PC-3 (cell line): ENCODE measurements at regions not wholly inside any gene's neighbourhood (a gene's known extent, or its start where the extent isn't known, plus 50 kb on each side); places are given as distances from the start of the nearest gene placed in this dataset.

Experiments
- ATAC-seq: fragments of 200-7000 bp; cut with Tn5 transposase; 2 replicates; pipeline ENCODE4 v1.9.1; 2020; ENCODE audit warnings: mild to moderate bottlenecking, moderate library complexity
- BruUV-seq: library from RNA; stranded (reverse); fragments of 400-500 nt; replicated peaks from 2 replicates; lab custom pipeline; 2021; lab: Mats Ljungman, UMichigan
- CTCF ChIA-PET: fragments of 300-600 bp; sonication (Branson Sonifier 250); formaldehyde crosslinking; loops from one replicate; lab custom pipeline; 2022; ENCODE audit warnings: antibody characterized with exemption; lab: Charles Lee
- POLR2A ChIA-PET: fragments of 300-600 bp; sonication (Branson Sonifier 250); formaldehyde crosslinking; loops from one replicate; lab custom pipeline; 2022; ENCODE audit warnings: antibody characterized with exemption; ENCODE audit not compliant: unreplicated experiment; lab: Charles Lee
- DNase-seq: peaks from one replicate; pipeline ENCODE4 v3.0.0-alpha.2; 2015
- H2AFZ ChIP-seq: fragments of 300-600 bp; sonication (generic); 2 replicates; pipeline ENCODE4 v1.6.0; 2016; ENCODE audit warnings: antibody characterized with exemption, low read length
- H3F3A ChIP-seq: fragments of 300-600 bp; sonication (generic); one replicate; pipeline ENCODE4 v1.6.0; 2017; ENCODE audit warnings: antibody characterized with exemption, low read length, control low read depth, mild to moderate bottlenecking; ENCODE audit not compliant: unreplicated experiment
- H3K27ac ChIP-seq: fragments of 300-600 bp; sonication (generic); 2 replicates; pipeline ENCODE4 v1.5.1; 2016; ENCODE audit warnings: mild to moderate bottlenecking, low read length
- H3K27me3 ChIP-seq: fragments of 300-600 bp; sonication (generic); 2 replicates; pipeline ENCODE4 v1.6.1; 2016; ENCODE audit warnings: low read length, mixed read lengths
- H3K36me3 ChIP-seq: fragments of 300-600 bp; sonication (generic); 2 replicates; pipeline ENCODE4 v1.6.1; 2016; ENCODE audit warnings: low read depth, mixed run types, low read length, mixed read lengths
- H3K4me1 ChIP-seq: fragments of 300-600 bp; sonication (generic); 2 replicates; pipeline ENCODE4 v1.5.1; 2016; ENCODE audit warnings: low read length; ENCODE audit not compliant: insufficient read depth
- H3K4me2 ChIP-seq: fragments of 300-600 bp; sonication (generic); 2 replicates; pipeline ENCODE4 v1.6.0; 2016; ENCODE audit warnings: low read length
- H3K4me3 ChIP-seq: fragments of 300-600 bp; sonication (generic); 2 replicates; pipeline ENCODE4 v1.5.1; 2016; ENCODE audit warnings: mild to moderate bottlenecking, low read length, mixed read lengths
- H3K79me2 ChIP-seq: fragments of 300-600 bp; sonication (generic); 2 replicates; pipeline ENCODE4 v1.6.1; 2017; ENCODE audit warnings: low read length, mixed read lengths
- H3K9ac ChIP-seq: fragments of 300-600 bp; sonication (generic); 2 replicates; pipeline ENCODE4 v1.6.0; 2016; ENCODE audit warnings: mild to moderate bottlenecking, low read length
- H3K9me2 ChIP-seq: fragments of 300-600 bp; sonication (generic); replicated peaks from 2 replicates; pipeline ENCODE4 v1.6.1; 2016; ENCODE audit warnings: mixed run types, low read length, mixed read lengths
- H3K9me3 ChIP-seq: fragments of 300-600 bp; sonication (generic); 2 replicates; pipeline ENCODE4 v1.6.1; 2016; ENCODE audit warnings: low read length, mixed read lengths
- H4K20me1 ChIP-seq: fragments of 300-600 bp; sonication (generic); 2 replicates; pipeline ENCODE4 v1.6.1; 2016; ENCODE audit warnings: low read length, mixed read lengths
- EZH2 ChIP-seq: fragments of 300-600 bp; sonication (generic); IDR thresholded peaks from one replicate; pipeline ENCODE4 v1.6.1; 2017; ENCODE audit warnings: antibody characterized with exemption, mild to moderate bottlenecking, low read length; ENCODE audit not compliant: unreplicated experiment
- EZH2phosphoT487 ChIP-seq: fragments of 300-600 bp; sonication (generic); IDR thresholded peaks from 2 replicates; pipeline ENCODE4 v1.6.1; 2018; ENCODE audit warnings: mild to moderate bottlenecking, antibody characterized with exemption, low read length, borderline replicate concordance
- intact Hi-C: fragments of 100-400 bp; cut with micrococcal nuclease; formaldehyde crosslinking; loops from 2 replicates; pipeline ENCODE4 v1.9.0; 2023
- TF ChIP-seq, protein P1 (sequence below): fragments of 300-600 bp; sonication (generic); conservative IDR thresholded peaks from 2 replicates; pipeline ENCODE4 v1.5.1; 2017; ENCODE audit warnings: antibody characterized with exemption, low read depth, mild to moderate bottlenecking, low read length

GRCh38 chr11:38307455-38307854, 1709.4 kb upstream of the RAG2 start:
- DNase-seq, result no peak
- BruUV-seq, result no TSS peak

DNA sequence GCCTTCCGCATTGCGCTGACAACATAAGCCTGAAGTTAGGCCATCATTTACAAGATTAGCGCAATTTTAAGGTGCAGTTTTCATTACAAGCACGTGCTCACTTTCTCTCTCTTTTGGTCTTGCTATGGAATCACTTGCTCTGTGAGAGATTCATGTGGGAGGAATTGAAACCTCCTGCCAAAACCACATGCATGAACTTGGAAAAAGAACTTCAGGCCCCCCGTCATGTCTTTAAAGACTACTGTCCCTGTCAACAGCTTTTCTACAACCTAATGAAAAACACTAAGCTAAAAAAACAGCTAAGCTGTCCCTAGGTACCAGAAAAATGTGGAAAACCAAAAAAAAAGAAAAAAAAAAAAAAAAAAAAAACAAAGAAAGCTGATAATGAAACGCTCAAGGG, 1707.6 kb upstream of the RAG2 start:
- ATAC-seq (no peak), DNase-seq (no peak)
- Histone ChIP-seq H3K27me3 (no peaks in the 10 kb centered on the region), H3K4me3 (no peak overlapping the region), H3K36me3 (no peaks in the 10 kb centered on the region), H3K4me1 (no peaks in the 10 kb centered on the region), H2AFZ (no peak overlapping the region), H3K9ac (no peak overlapping the region), H3K9me3 (no peaks in the 10 kb centered on the region), H3K4me2 (no peak overlapping the region), H4K20me1 (no peaks in the 10 kb centered on the region), H3K27ac (no peak overlapping the region), H3K79me2 (no peaks in the 10 kb centered on the region), H3F3A (no peaks in the 10 kb centered on the region), H3K9me2 (no peaks in the 10 kb centered on the region)
- ChIA-PET CTCF (interaction anchor here (0.7 kb wide), 1 partner anchor 1126 kb away, joined by 4 read pairs; no protein-coding TSS in a partner anchor), POLR2A (no interaction called here)
- intact Hi-C loops, result no loop called here
- no TSS peak for BruUV-seq
- TF ChIP-seq EZH2 (no peak), EZH2phosphoT487 (no peak)
- TF ChIP-seq, protein P1, sequence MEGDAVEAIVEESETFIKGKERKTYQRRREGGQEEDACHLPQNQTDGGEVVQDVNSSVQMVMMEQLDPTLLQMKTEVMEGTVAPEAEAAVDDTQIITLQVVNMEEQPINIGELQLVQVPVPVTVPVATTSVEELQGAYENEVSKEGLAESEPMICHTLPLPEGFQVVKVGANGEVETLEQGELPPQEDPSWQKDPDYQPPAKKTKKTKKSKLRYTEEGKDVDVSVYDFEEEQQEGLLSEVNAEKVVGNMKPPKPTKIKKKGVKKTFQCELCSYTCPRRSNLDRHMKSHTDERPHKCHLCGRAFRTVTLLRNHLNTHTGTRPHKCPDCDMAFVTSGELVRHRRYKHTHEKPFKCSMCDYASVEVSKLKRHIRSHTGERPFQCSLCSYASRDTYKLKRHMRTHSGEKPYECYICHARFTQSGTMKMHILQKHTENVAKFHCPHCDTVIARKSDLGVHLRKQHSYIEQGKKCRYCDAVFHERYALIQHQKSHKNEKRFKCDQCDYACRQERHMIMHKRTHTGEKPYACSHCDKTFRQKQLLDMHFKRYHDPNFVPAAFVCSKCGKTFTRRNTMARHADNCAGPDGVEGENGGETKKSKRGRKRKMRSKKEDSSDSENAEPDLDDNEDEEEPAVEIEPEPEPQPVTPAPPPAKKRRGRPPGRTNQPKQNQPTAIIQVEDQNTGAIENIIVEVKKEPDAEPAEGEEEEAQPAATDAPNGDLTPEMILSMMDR, result no peak

More at GRCh38 chr11:38307455-38307854, 1709.4 kb upstream of the RAG2 start:
- Histone ChIP-seq H3K27ac (no peak overlapping the region), H3K9me2 (no peaks in the 10 kb centered on the region), H4K20me1 (no peaks in the 10 kb centered on the region), H3K27me3 (no peaks in the 10 kb centered on the region), H3F3A (no peaks in the 10 kb centered on the region), H2AFZ (no peak overlapping the region), H3K4me2 (no peak overlapping the region), H3K4me3 (no peak overlapping the region), H3K9me3 (no peaks in the 10 kb centered on the region), H3K9ac (no peak overlapping the region), H3K79me2 (no peaks in the 10 kb centered on the region), H3K36me3 (no peaks in the 10 kb centered on the region), H3K4me1 (no peaks in the 10 kb centered on the region)
- ATAC-seq, result no peak
- ChIA-PET CTCF (no interaction called here), POLR2A (no interaction called here)
- intact Hi-C loops, result no loop called here
- TF ChIP-seq EZH2 (no peak), EZH2phosphoT487 (no peak)
- TF ChIP-seq, protein P1, result no peak

- TF ChIP-seq EZH2, result no peak
- no peak for TF ChIP-seq EZH2phosphoT487
- TF ChIP-seq, protein P1, result no peak
- Histone ChIP-seq H3K4me3 (no peak overlapping the region), H4K20me1 (no peaks in the 10 kb centered on the region), H3K9me2 (no peaks in the 10 kb centered on the region), H3K79me2 (no peaks in the 10 kb centered on the region), H3K9ac (no peak overlapping the region), H3F3A (no peaks in the 10 kb centered on the region), H3K9me3 (no peaks in the 10 kb centered on the region), H3K27ac (no peak overlapping the region), H3K4me1 (no peaks in the 10 kb centered on the region), H2AFZ (no peak overlapping the region), H3K36me3 (no peaks in the 10 kb centered on the region), H3K27me3 (no peaks in the 10 kb centered on the region), H3K4me2 (no peak overlapping the region)
- ATAC-seq, result no peak
- POLR2A ChIA-PET, result no interaction called here
- no TSS peak for BruUV-seq
- no peak for DNase-seq
- CTCF ChIA-PET, result no interaction called here
- intact Hi-C loops, result no loop called here
Measured at GRCh38 chr11:38304926-38305325, 1706.9 kb upstream of the RAG2 start.
